ENCODE measurements at regions not wholly inside any gene's neighbourhood (a gene's known extent, or its start where the extent isn't known, plus 50 kb on each side); places are given as distances from the start of the nearest gene placed in this dataset.

- no peak for TF ChIP-seq CTCF (IDR thresholded peaks at IDR 0.05; ENCODE audit: insufficient read depth, low read depth, low read length, missing control alignments)
- no peak overlapping the region for H3K4me3 ChIP-seq (ENCODE audit: low read depth, low read length)
- no peak for DNase-seq (ENCODE audit: low read depth)
These were observed 70.3 kb upstream of the JAK1 start for GRCh38 chr1:65036570-65037051.

GRCh38 chr1:65039066-65039465, 72.7 kb upstream of the JAK1 start:
- no peak for TF ChIP-seq CTCF (IDR thresholded peaks at IDR 0.05; ENCODE audit: insufficient read depth, low read depth, low read length, missing control alignments)
- no peak for DNase-seq (ENCODE audit: low read depth)
- no peak overlapping the region for H3K4me3 ChIP-seq (ENCODE audit: low read depth, low read length)

GRCh38 chr1:65039508-65039907, 73.2 kb upstream of the JAK1 start:
- H3K4me3 ChIP-seq (ENCODE audit: low read depth, low read length) = no peak overlapping the region
- no peak for TF ChIP-seq CTCF (IDR thresholded peaks at IDR 0.05; ENCODE audit: insufficient read depth, low read depth, low read length, missing control alignments)
- DNase-seq (ENCODE audit: low read depth) = no peak

- no peak overlapping the region for H3K4me3 ChIP-seq (ENCODE audit: low read depth, low read length)
- DNase-seq (ENCODE audit: low read depth) = no peak
- TF ChIP-seq CTCF (IDR thresholded peaks at IDR 0.05; ENCODE audit: insufficient read depth, low read depth, low read length, missing control alignments) = no peak
These were observed 76.1 kb upstream of the JAK1 start for GRCh38 chr1:65042467-65042866.

GRCh38 chr1:65044411-65044810, 78.1 kb upstream of the JAK1 start:
- H3K4me3 ChIP-seq (ENCODE audit: low read depth, low read length) = no peak overlapping the region
- no peak for TF ChIP-seq CTCF (IDR thresholded peaks at IDR 0.05; ENCODE audit: insufficient read depth, low read depth, low read length, missing control alignments)
- no peak for DNase-seq (ENCODE audit: low read depth)

- no peak for TF ChIP-seq CTCF (IDR thresholded peaks at IDR 0.05; ENCODE audit: insufficient read depth, low read depth, low read length, missing control alignments)
- DNase-seq (ENCODE audit: low read depth) = no peak
- H3K4me3 ChIP-seq (ENCODE audit: low read depth, low read length) = no peak overlapping the region
These were observed 78.9 kb upstream of the JAK1 start for GRCh38 chr1:65045022-65045817.

- no peak for DNase-seq (ENCODE audit: low read depth)
- no peak overlapping the region for H3K4me3 ChIP-seq (ENCODE audit: low read depth, low read length)
- no peak for TF ChIP-seq CTCF (IDR thresholded peaks at IDR 0.05; ENCODE audit: insufficient read depth, low read depth, low read length, missing control alignments)
These were observed 82.0 kb upstream of the JAK1 start for GRCh38 chr1:65048335-65048734.

Measured in GM12865 (cell line).